HG03196 (cell line): ENCODE measurements at regions not wholly inside any gene's neighbourhood (a gene's known extent, or its start where the extent isn't known, plus 50 kb on each side); places are given as distances from the start of the nearest gene placed in this dataset.

Source experiments
- ATAC-seq: cut with Tn5 transposase; IDR thresholded peaks from one replicate; pipeline ENCODE4 v1.9.1; 2021; ENCODE audit not compliant: unreplicated experiment

DNA sequence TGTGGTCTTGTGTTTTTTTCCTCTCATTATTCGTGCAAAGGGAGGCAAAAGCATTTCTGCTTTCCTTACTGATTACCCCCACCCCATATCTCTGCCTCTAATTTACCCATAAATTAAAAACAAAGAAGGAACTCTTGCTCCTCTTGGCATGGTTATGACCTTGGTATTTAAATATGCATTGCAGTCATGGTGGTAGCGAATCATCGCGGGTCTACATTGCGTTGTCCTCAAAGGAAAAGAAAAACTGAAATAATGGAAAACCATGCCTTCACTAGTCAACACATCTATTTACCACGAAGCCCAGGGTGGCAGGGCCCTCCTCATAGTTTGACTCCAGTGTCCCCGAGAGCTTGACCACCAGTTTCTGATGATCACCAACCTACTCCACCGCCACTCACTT lies 126.7 kb upstream of the PARP11 start:
- no peak for ATAC-seq

- ATAC-seq = no peak
Measured at GRCh38 chr12:3998968-3999792, 126.0 kb upstream of the PARP11 start.

GRCh38 chr12:3998397-3998796 lies 125.2 kb upstream of the PARP11 start:
- ATAC-seq = no peak

GRCh38 chr12:3996322-3996721 lies 123.1 kb upstream of the PARP11 start:
- no peak for ATAC-seq

GRCh38 chr12:3995306-3995705 lies 122.1 kb upstream of the PARP11 start:
- no peak for ATAC-seq

- no peak for ATAC-seq
Measured at GRCh38 chr12:3994500-3994899, 121.3 kb upstream of the PARP11 start.

DNA sequence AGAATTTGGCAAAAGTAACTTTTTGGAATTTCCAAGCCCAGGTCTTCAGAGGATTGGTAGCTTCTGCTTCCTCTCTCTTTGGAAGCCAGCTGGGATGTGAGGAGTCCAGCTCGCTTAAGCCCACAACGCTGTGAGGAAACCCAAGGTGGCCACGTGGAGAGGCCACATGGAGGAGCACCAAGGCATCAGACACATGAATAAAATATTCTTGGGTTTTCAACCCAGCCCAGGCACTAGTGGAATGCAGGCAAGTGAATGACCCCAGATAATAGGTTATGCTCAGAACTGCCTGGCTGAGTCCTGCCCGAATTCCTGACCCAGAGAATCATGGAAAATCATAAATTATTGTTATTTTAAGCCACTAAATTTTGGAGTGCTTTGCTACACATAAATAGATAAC lies 119.7 kb upstream of the PARP11 start:
- ATAC-seq = no peak

DNA sequence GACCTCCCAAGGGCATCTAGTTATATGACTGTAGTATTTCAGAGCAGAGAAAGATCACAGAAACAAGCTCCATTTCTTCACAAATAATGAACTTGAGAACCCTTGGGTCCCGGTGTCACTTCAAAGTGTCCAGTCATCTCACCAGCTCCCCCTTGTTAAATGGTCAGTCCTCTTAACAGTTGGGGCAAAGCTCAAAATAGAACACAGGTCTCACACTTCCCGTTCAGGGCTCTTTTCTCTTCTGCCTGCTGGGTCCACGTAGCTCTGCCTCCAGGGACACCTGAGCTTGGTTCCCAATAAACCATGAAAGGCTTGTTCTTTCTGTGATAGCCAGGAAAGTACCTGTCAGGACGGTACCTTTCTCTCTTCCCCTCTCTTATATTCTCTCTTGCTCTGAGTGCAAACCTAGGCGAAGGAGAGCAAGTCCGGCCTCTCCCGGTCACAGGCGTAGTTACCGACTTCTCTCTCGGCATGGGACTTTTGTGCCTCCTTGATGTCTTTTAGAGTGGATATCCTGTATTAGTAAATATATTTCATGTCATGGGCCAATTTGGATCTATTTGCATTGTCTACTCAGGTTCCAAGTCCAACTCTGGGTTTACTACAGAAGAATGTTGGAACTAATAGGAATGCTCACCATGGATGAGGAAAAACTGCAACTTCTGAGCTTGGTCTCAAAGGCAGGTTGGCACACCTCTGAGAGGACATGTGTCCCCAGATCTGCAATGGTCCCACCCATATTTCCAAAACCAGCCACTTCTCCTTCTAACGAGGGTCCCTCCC lies 118.8 kb upstream of the PARP11 start:
- no peak for ATAC-seq

GRCh38 chr12:3990501-3991280 lies 117.5 kb upstream of the PARP11 start:
- ATAC-seq = no peak

DNA sequence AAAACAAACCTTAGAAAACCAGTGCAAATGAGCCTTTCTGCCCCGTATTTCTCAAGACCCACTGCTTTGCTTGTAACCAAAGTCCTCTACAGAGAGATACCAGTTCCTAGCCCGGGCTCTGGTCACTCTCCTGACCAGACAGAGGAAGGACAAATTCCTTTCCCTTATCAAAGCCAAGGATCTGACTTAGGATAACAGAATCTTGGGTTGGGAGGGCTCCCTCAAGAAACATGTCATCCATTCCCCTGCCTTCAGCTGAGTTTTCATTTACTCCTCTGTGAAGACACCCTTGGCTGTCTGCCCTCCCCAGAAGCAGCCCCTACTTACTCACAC lies 116.0 kb upstream of the PARP11 start:
- no peak for ATAC-seq

DNA sequence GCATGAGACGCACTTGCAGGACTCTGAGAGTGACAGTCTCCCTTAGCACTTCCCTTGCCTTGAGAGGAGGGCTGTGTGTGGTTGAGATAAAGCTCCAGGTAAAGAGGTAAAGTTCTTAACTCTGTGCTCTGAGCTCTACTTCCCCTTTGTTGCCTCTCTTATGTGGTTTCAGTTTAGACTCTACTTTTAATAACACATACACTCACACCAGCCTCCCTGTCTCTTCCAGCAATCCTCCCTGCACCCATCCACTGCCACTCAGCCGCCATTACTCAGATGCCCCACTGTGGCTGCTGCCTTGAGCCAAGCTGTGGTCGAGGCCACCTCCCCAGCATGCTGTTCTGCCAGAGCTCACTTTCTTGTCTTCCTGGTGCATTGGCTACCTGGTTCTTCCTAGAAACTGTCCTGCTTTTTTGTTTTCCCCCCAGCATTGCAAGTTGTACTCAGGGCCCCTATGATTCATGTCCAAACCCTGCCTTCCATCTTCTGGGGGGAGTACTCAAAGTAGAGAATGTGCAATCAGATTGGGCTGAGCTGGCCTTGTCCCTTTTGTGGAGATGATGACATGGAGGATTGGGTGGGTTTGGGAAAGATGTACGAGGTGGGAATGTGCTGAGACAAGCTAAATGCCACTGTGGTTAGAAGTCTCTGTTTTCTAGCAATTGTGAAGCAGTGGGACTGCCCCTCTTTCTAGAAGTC lies 115.5 kb upstream of the PARP11 start:
- no peak for ATAC-seq

- ATAC-seq = no peak
Measured at GRCh38 chr12:3987571-3987970, 114.4 kb upstream of the PARP11 start.

- no peak for ATAC-seq
Measured at GRCh38 chr12:3980504-3981272, 107.5 kb upstream of the PARP11 start.

GRCh38 chr12:3977621-3978020 lies 104.4 kb upstream of the PARP11 start:
- no peak for ATAC-seq

DNA sequence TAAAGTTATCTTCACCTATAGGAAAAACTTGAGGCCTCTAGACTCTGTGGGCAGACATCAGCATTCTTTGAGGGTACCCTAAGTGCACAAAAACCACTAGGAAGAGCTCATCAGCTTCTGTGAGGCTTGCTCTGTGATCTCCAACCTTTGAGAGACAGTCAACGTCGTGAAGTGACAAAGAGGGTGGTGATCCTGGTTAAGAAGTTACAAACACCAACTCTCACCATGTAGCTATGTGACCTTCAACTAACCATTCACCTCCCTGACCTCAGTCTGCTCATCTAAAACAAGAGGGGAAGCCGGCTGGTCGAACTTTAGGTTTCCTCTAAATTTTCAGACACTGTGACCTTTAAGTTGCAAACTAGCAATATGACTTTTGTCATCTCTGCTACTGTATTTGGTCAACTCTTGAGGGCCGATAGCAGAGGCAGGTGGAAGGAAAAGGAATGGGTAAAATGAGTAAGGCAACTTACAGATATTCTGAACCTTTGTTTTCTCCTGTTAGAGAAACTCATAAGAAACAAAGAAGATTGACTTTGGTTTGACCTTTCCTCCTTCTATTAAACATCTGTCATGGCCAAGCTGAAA lies 103.2 kb upstream of the PARP11 start:
- no peak for ATAC-seq

- ATAC-seq = no peak
Measured at GRCh38 chr12:3975652-3976051, 102.5 kb upstream of the PARP11 start.

GRCh38 chr12:3974883-3975282 lies 101.7 kb upstream of the PARP11 start:
- no peak for ATAC-seq

DNA sequence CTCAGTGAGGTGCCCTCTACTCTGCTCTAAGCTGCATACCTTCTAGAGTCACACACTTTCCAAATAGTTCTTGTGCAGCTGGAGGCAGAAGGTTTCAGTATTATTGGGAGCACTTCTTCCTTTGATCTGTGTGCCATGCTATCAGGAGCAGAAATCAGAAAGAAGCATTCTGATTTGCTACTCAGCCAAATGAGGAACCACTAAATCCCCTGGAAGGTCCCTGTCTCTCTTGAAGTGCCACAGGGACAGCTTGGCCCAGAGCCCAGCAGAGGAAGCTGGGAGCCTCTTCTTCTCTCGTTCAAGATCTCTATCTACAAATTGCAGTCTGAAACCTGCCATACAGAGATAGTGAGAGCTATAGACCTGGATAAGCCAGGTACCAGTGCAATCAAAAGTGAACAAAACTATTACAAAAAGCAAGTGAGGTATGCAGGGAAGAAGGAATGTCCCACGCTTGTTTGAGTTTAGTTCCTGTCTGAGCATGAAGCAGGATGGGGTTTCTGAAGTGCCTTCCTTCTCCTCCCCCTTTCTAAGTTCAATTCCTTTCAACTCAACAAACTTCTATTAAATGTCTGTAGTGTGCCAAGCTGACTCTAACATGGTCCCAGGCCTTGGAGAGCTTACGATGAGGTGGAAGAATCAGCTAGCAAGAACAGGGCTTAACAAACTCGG lies 100.9 kb upstream of the PARP11 start:
- no peak for ATAC-seq

DNA sequence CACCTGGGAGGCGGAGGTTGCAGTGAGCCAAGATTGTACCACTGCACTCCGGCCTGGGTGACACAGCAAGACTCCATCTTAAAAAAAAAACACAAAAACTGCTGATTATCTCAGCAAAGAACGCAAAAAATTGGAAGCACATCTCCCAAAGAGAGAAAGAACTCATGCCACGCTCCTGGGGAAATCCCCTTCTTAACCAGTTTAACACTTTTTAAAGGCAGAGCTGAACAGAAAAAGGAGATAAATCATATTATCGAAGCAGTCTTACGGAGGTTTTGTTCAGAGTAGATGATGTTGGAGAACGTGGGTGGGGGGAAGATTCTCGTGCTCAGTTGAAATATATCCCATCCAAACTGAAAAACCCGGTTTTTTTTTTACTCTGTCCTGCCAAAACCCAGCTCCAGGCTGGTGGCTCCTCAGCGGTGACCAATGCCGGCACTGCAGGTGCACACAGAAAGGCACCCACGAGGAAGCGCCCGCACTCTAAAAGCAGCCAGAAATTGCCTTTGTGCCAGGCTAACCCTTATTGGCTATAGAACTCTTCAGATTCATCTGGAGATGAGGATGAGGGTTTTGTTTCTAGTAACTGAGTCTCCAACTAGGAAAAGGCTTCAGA lies 100.2 kb upstream of the PARP11 start:
- no peak for ATAC-seq
